Ishikawa (cell line): ENCODE measurements at regions not wholly inside any gene's neighbourhood (a gene's known extent, or its start where the extent isn't known, plus 50 kb on each side); places are given as distances from the start of the nearest gene placed in this dataset.

Source experiments
- EP300 ChIP-seq: IDR thresholded peaks from 2 replicates; pipeline ENCODE4 v1.6.1; 2012; ENCODE audit warnings: borderline replicate concordance
- NFIC ChIP-seq: IDR thresholded peaks from 2 replicates; pipeline ENCODE4 v1.6.1; 2012
- RAD21 ChIP-seq: IDR thresholded peaks from 2 replicates; pipeline ENCODE4 v1.6.1; 2012; ENCODE audit warnings: low read depth
- YY1 ChIP-seq: IDR thresholded peaks from 2 replicates; pipeline ENCODE4 v1.6.1; 2012; ENCODE audit warnings: low read depth

DNA sequence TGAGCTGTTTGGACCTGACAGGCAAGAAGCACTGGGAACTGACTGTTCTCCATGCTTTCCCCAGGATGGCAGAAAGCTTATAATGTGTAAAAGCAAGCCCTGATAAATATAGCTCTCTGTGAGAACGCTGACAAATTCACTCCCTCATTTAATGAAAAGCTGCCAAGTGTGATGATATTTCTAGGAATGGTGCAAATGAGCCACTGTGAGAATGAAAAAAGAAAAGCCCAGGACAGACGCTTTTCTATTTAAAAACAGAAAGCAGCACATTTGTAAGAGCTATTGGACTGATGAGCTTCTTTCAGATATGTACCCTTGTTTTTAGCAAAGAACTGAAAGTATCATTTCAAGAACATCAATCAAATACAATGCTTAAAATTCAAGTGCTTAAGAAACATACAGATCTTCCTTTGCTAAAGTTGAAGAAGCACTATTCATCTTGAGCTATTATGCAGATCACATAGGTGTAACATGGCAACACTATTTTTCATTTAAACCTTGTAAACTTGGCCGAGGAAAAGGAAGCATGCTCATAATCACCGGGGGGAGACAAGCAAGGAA is 842.6 kb upstream of the ACO1 start:
- no peak for TF ChIP-seq NFIC
- no peak for TF ChIP-seq EP300
- TF ChIP-seq RAD21: no peak
- TF ChIP-seq YY1: no peak
